WERI-Rb-1 (cell line): ENCODE measurements at regions not wholly inside any gene's neighbourhood (a gene's known extent, or its start where the extent isn't known, plus 50 kb on each side); places are given as distances from the start of the nearest gene placed in this dataset.

Experiments used
- DNase-seq: peaks from one replicate; pipeline ENCODE4 v3.0.0-alpha.2; 2020
- H3K27ac ChIP-seq: fragments of 250-450 bp; sonication (Bioruptor Pico); 2 replicates; pipeline ENCODE4 v1.5.1; 2020; ENCODE audit warnings: mild to moderate bottlenecking, moderate library complexity
- H3K27me3 ChIP-seq: fragments of 250-450 bp; sonication (Bioruptor Pico); 2 replicates; pipeline ENCODE4 v1.5.1; 2021; ENCODE audit warnings: mild to moderate bottlenecking, low read depth, moderate library complexity; ENCODE audit not compliant: insufficient read depth, severe bottlenecking
- H3K36me3 ChIP-seq: fragments of 250-450 bp; sonication (Bioruptor Pico); 2 replicates; pipeline ENCODE4 v1.5.1; 2020; ENCODE audit warnings: mild to moderate bottlenecking, moderate library complexity
- H3K4me3 ChIP-seq: 2 replicates; pipeline ENCODE4 v1.5.1; 2011; ENCODE audit warnings: low read depth, mild to moderate bottlenecking, control low read depth, low read length
- H3K9me3 ChIP-seq: fragments of 250-450 bp; sonication (Bioruptor Pico); 2 replicates; pipeline ENCODE4 v1.5.1; 2021; ENCODE audit warnings: mild to moderate bottlenecking, moderate library complexity; ENCODE audit not compliant: severe bottlenecking
- CTCF ChIP-seq: IDR thresholded peaks from 2 replicates; pipeline ENCODE4 v1.5.1; 2011; ENCODE audit warnings: low read depth, mild to moderate bottlenecking, control low read depth, inconsistent platforms, low read length

GRCh38 chr3:64398006-64398405, 172.7 kb upstream of the PRICKLE2 start:
- DNase-seq, result no peak
- no peaks in the 10 kb centered on the region for H3K36me3 ChIP-seq
- H3K27me3 ChIP-seq, result no peaks in the 10 kb centered on the region
- H3K9me3 ChIP-seq, result no peaks in the 10 kb centered on the region
- H3K27ac ChIP-seq, result peak overlapping the region; percentile 71
- no peak overlapping the region for H3K4me3 ChIP-seq
- no peak for TF ChIP-seq CTCF

- no peak for DNase-seq
- Histone ChIP-seq H3K4me3 (no peak overlapping the region), H3K9me3 (no peaks in the 10 kb centered on the region), H3K27ac (peak overlapping the region; percentile 71), H3K27me3 (no peaks in the 10 kb centered on the region), H3K36me3 (no peaks in the 10 kb centered on the region)
- no peak for TF ChIP-seq CTCF
These were observed 172.3 kb upstream of the PRICKLE2 start for GRCh38 chr3:64397573-64397972.

GRCh38 chr3:64395490-64395889, 170.2 kb upstream of the PRICKLE2 start:
- Histone ChIP-seq H3K27me3 (no peaks in the 10 kb centered on the region), H3K4me3 (no peak overlapping the region), H3K36me3 (no peaks in the 10 kb centered on the region), H3K9me3 (no peaks in the 10 kb centered on the region), H3K27ac (no peak overlapping the region)
- DNase-seq, result no peak
- TF ChIP-seq CTCF, result no peak

GRCh38 chr3:64393193-64393592, 167.9 kb upstream of the PRICKLE2 start:
- no peak overlapping the region for H3K27ac ChIP-seq

GRCh38 chr3:64392001-64392400, 166.7 kb upstream of the PRICKLE2 start:
- no peak overlapping the region for H3K27ac ChIP-seq
- no peak for TF ChIP-seq CTCF
- DNase-seq, result no peak

More at GRCh38 chr3:64393193-64393592, 167.9 kb upstream of the PRICKLE2 start:
- no peak for TF ChIP-seq CTCF
- Histone ChIP-seq H3K27me3 (no peaks in the 10 kb centered on the region), H3K36me3 (no peaks in the 10 kb centered on the region), H3K9me3 (no peaks in the 10 kb centered on the region), H3K4me3 (no peak overlapping the region)
- no peak for DNase-seq

GRCh38 chr3:64390893-64391292, 165.6 kb upstream of the PRICKLE2 start:
- Histone ChIP-seq H3K9me3 (no peaks in the 10 kb centered on the region), H3K4me3 (no peak overlapping the region), H3K27me3 (no peaks in the 10 kb centered on the region), H3K36me3 (no peaks in the 10 kb centered on the region), H3K27ac (no peak overlapping the region)
- no peak for DNase-seq
- no peak for TF ChIP-seq CTCF

More at GRCh38 chr3:64392001-64392400, 166.7 kb upstream of the PRICKLE2 start:
- Histone ChIP-seq H3K9me3 (no peaks in the 10 kb centered on the region), H3K27me3 (no peaks in the 10 kb centered on the region), H3K4me3 (no peak overlapping the region), H3K36me3 (no peaks in the 10 kb centered on the region)
